HepG2 (cell line): ENCODE measurements at regions not wholly inside any gene's neighbourhood (a gene's known extent, or its start where the extent isn't known, plus 50 kb on each side); places are given as distances from the start of the nearest gene placed in this dataset.

Experiments
- CTCF ChIP-seq: sonication (generic); formaldehyde crosslinking; IDR thresholded peaks from 2 replicates; pipeline ENCODE4 v1.5.0; 2020; ENCODE audit warnings: mild to moderate bottlenecking, missing genetic modification reagents, moderate library complexity
- ESRRA ChIP-seq: sonication (generic); formaldehyde crosslinking; IDR thresholded peaks from 2 replicates; pipeline ENCODE4 v1.5.1; 2020; ENCODE audit warnings: mild to moderate bottlenecking, low read depth, missing genetic modification reagents
- POLR2A ChIP-seq, 2 experiments: IDR thresholded peaks; 2 replicates each; pipeline ENCODE4 v1.6.1; 2011; ENCODE audit warnings: low read depth in 2 of 2, low read length in 2 of 2, mild to moderate bottlenecking in 1 of 2, moderate library complexity in 1 of 2; ENCODE audit not compliant: insufficient read depth in 1 of 2
- TCF7L2 ChIP-seq: IDR thresholded peaks from 2 replicates; pipeline ENCODE4 v1.6.1; 2011; ENCODE audit warnings: mild to moderate bottlenecking, low read depth, low read length, moderate library complexity
- ZBTB1 ChIP-seq: sonication (generic); formaldehyde crosslinking; IDR thresholded peaks from 2 replicates; pipeline ENCODE4 v1.4.0; 2020; ENCODE audit warnings: missing genetic modification reagents, borderline replicate concordance
- ZBTB44 ChIP-seq: sonication (generic); formaldehyde crosslinking; IDR thresholded peaks from 2 replicates; pipeline ENCODE4 v1.4.0; 2020; ENCODE audit warnings: missing genetic modification reagents
- ZNF232 ChIP-seq: sonication (generic); formaldehyde crosslinking; IDR thresholded peaks from 2 replicates; pipeline ENCODE4 v1.4.0; 2020; ENCODE audit warnings: missing genetic modification reagents, borderline replicate concordance

GRCh38 chr16:25523183-25523582 is 168.6 kb upstream of the HS3ST4 start:
- TF ChIP-seq ZBTB1 (CRISPR knock-in tag): no peak
- TF ChIP-seq CTCF (CRISPR knock-in tag): no peak
- TF ChIP-seq ESRRA (CRISPR knock-in tag): no peak
- no peak for TF ChIP-seq ZNF232 (CRISPR knock-in tag)
- TF ChIP-seq TCF7L2: no peak
- no peak for TF ChIP-seq POLR2A (IDR thresholded peaks at IDR 0.05; ENCODE audit: insufficient read depth in 1 of 2, low read depth in 2 of 2, low read length in 2 of 2)
- no peak for TF ChIP-seq ZBTB44 (CRISPR knock-in tag)
